ENCODE measurements at regions not wholly inside any gene's neighbourhood (a gene's known extent, or its start where the extent isn't known, plus 50 kb on each side); places are given as distances from the start of the nearest gene placed in this dataset.

- no peak for DNase-seq
- H3K4me1 ChIP-seq (ENCODE audit: insufficient read depth): no peaks in the 10 kb centered on the region
- no peak overlapping the region for H3K4me3 ChIP-seq
- no peak overlapping the region for H2AFZ ChIP-seq
- H3K9me3 ChIP-seq (ENCODE audit: low read depth): no peaks in the 10 kb centered on the region
- H4K20me1 ChIP-seq (ENCODE audit: insufficient read depth): no peaks in the 10 kb centered on the region
- TF ChIP-seq EZH2 (IDR thresholded peaks at IDR 0.05; ENCODE audit: insufficient read depth, poor library complexity, severe bottlenecking): no peak
- H3K9me2 ChIP-seq (ENCODE audit: insufficient read depth): no peaks in the 10 kb centered on the region
- H3K36me3 ChIP-seq (ENCODE audit: low read depth): no peaks in the 10 kb centered on the region
- no peaks in the 10 kb centered on the region for H3K27me3 ChIP-seq (replicated peaks; ENCODE audit: insufficient read depth)
- no peak overlapping the region for H3K27ac ChIP-seq
- H3K4me2 ChIP-seq (ENCODE audit: unreplicated experiment): no peak overlapping the region
- H3K79me2 ChIP-seq (ENCODE audit: insufficient read depth): no peaks in the 10 kb centered on the region
- 15 to 29% methylated on average over 2 of the region's 2 CpGs for WGBS, 2 experiments (ENCODE audit: low coverage in 1 of 2, low lambda C conversion rate in 2 of 2, missing lambda C conversion rate in 2 of 2)
- no peak overlapping the region for H3K9ac ChIP-seq
- H3F3A ChIP-seq (ENCODE audit: insufficient read depth): no peaks in the 10 kb centered on the region
- in situ Hi-C loops (cut with MboI): no loop called here
Measured at GRCh38 chr10:10359263-10359662, 658.4 kb upstream of the CELF2 start.

DNA sequence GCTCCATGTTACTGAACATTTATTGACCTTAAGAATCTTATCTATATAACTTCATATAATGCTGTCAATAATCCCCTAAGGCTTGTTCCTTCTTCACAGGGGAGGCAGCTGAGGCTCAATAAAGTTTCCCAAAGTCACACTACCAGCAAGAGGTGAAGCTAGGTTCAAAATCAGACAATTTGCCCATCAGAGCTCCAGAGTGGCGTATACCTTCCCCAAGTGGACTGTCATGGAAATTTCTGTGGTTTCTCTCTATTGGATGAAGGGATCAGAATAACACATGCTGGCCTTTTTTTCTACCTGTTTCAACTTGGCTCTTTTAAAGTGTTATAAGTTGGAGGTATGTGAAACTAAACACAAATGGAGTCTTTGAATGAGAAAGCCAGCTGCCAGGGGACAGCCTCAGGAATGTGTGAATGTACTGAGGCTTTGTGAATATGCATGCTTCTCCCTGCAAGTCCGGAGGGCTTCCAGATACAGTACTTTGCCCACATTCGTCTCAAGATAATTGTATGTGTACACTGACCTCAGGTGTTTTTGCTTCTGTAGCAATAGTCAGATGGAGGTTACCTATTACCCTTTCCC, 656.3 kb upstream of the CELF2 start:
- no peak overlapping the region for H3K4me3 ChIP-seq
- in situ Hi-C loops (cut with MboI): no loop called here
- DNase-seq: no peak
- no peaks in the 10 kb centered on the region for H3F3A ChIP-seq (ENCODE audit: insufficient read depth)
- H3K27ac ChIP-seq: no peak overlapping the region
- no peak overlapping the region for H2AFZ ChIP-seq
- WGBS, 2 experiments (ENCODE audit: low coverage in 1 of 2, low lambda C conversion rate in 2 of 2, missing lambda C conversion rate in 2 of 2): 13 to 21% methylated on average over 3 of the region's 3 CpGs
- no peaks in the 10 kb centered on the region for H3K4me1 ChIP-seq (ENCODE audit: insufficient read depth)
- TF ChIP-seq EZH2phosphoT487 (IDR thresholded peaks at IDR 0.05; ENCODE audit: insufficient read depth, low read depth) (no peak), EZH2 (IDR thresholded peaks at IDR 0.05; ENCODE audit: insufficient read depth, poor library complexity, severe bottlenecking) (no peak)
- no peak overlapping the region for H3K4me2 ChIP-seq (ENCODE audit: unreplicated experiment)
- H3K9me3 ChIP-seq (ENCODE audit: low read depth): no peaks in the 10 kb centered on the region
- H3K9ac ChIP-seq: no peak overlapping the region
- H3K36me3 ChIP-seq (ENCODE audit: low read depth): no peaks in the 10 kb centered on the region
- no peaks in the 10 kb centered on the region for H3K79me2 ChIP-seq (ENCODE audit: insufficient read depth)
- H4K20me1 ChIP-seq (ENCODE audit: insufficient read depth): no peaks in the 10 kb centered on the region
- no peaks in the 10 kb centered on the region for H3K27me3 ChIP-seq (replicated peaks; ENCODE audit: insufficient read depth)
- H3K9me2 ChIP-seq (ENCODE audit: insufficient read depth): no peaks in the 10 kb centered on the region

DNA sequence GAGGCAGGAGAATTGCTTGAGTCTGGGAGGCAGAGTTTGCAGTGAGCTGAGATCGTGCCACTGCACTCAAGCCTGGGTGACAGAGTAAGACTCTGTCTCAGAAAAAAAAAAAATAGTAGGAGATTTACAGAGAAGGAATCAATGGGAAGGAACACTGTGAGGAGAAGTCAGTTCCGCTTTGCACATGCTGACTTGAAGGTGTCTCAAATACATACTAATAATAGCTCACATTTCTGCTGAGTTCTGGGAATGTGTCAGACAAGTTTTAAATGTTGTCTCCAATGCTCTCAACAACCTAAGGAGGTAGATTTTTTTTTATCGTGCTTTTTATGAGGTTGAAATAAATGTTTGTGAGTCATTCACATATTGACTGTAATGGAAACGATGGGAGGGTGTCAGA, 654.9 kb upstream of the CELF2 start:
- TF ChIP-seq EZH2 (IDR thresholded peaks at IDR 0.05; ENCODE audit: insufficient read depth, poor library complexity, severe bottlenecking) (no peak), EZH2phosphoT487 (IDR thresholded peaks at IDR 0.05; ENCODE audit: insufficient read depth, low read depth) (no peak)
- no peak overlapping the region for H3K4me3 ChIP-seq
- H3K9me3 ChIP-seq (ENCODE audit: low read depth): no peaks in the 10 kb centered on the region
- no peaks in the 10 kb centered on the region for H4K20me1 ChIP-seq (ENCODE audit: insufficient read depth)
- WGBS, 2 experiments (ENCODE audit: low coverage in 1 of 2, low lambda C conversion rate in 2 of 2, missing lambda C conversion rate in 2 of 2): 25 to 39% methylated on average over 4 of the region's 4 CpGs
- in situ Hi-C loops (cut with MboI): no loop called here
- no peaks in the 10 kb centered on the region for H3K27me3 ChIP-seq (replicated peaks; ENCODE audit: insufficient read depth)
- H2AFZ ChIP-seq: no peak overlapping the region
- H3F3A ChIP-seq (ENCODE audit: insufficient read depth): no peaks in the 10 kb centered on the region
- no peaks in the 10 kb centered on the region for H3K79me2 ChIP-seq (ENCODE audit: insufficient read depth)
- H3K4me2 ChIP-seq (ENCODE audit: unreplicated experiment): no peak overlapping the region
- no peaks in the 10 kb centered on the region for H3K36me3 ChIP-seq (ENCODE audit: low read depth)
- H3K27ac ChIP-seq: no peak overlapping the region
- no peak overlapping the region for H3K9ac ChIP-seq
- DNase-seq: no peak
- H3K9me2 ChIP-seq (ENCODE audit: insufficient read depth): no peaks in the 10 kb centered on the region
- no peaks in the 10 kb centered on the region for H3K4me1 ChIP-seq (ENCODE audit: insufficient read depth)

DNA sequence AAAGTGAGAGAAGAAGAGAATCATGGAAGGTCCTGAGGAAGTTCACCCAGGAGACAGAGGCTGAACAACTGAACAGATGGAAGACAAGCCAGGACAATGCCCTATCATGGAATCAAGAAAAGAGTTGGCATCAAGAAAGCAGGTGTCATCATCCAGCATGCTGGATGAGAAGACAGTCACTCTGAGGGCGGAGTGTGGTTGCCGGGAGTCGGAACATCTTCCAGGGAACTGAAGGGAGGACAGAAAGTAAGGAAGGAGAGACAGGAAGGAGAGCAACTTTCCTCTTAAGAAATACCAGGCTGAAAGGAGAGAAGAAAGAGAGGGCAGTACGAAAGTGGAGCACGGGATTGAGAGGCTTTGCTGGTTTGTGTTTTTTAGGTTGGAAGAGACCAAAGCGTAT, 654.5 kb upstream of the CELF2 start:
- no peaks in the 10 kb centered on the region for H3K9me2 ChIP-seq (ENCODE audit: insufficient read depth)
- no peaks in the 10 kb centered on the region for H3K9me3 ChIP-seq (ENCODE audit: low read depth)
- no peaks in the 10 kb centered on the region for H3F3A ChIP-seq (ENCODE audit: insufficient read depth)
- H2AFZ ChIP-seq: no peak overlapping the region
- TF ChIP-seq EZH2phosphoT487 (IDR thresholded peaks at IDR 0.05; ENCODE audit: insufficient read depth, low read depth) (no peak), EZH2 (IDR thresholded peaks at IDR 0.05; ENCODE audit: insufficient read depth, poor library complexity, severe bottlenecking) (no peak)
- H3K4me1 ChIP-seq (ENCODE audit: insufficient read depth): no peaks in the 10 kb centered on the region
- no peak overlapping the region for H3K4me3 ChIP-seq
- no peaks in the 10 kb centered on the region for H3K27me3 ChIP-seq (replicated peaks; ENCODE audit: insufficient read depth)
- WGBS, 2 experiments (ENCODE audit: low coverage in 1 of 2, low lambda C conversion rate in 2 of 2, missing lambda C conversion rate in 2 of 2): 75 to 76% methylated on average over 6 of the region's 6 CpGs
- H3K4me2 ChIP-seq (ENCODE audit: unreplicated experiment): no peak overlapping the region
- H3K27ac ChIP-seq: no peak overlapping the region
- H3K9ac ChIP-seq: no peak overlapping the region
- DNase-seq: no peak
- in situ Hi-C loops (cut with MboI): no loop called here
- H3K36me3 ChIP-seq (ENCODE audit: low read depth): no peaks in the 10 kb centered on the region
- no peaks in the 10 kb centered on the region for H3K79me2 ChIP-seq (ENCODE audit: insufficient read depth)
- no peaks in the 10 kb centered on the region for H4K20me1 ChIP-seq (ENCODE audit: insufficient read depth)

DNA sequence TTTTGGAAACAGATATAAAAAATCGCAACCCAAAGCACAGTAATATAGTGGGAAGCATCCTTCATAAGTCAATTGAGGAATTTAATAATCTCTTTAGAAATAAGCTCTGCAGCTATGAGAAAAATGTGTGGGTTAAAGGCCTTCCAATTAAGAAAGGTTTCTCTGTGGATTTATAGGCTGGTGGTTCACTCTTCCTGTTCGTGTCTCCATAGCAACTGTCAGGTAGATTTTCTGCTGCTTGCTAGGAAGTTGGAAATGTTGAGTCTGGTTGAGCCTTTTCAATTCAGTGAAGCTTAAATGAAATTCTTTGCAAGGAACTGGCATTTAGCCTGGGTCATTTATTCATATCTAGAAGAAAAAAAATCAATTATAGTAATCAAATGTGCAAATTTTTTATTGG, 652.8 kb upstream of the CELF2 start:
- Histone ChIP-seq H2AFZ (no peak overlapping the region), H3K9me2 (ENCODE audit: insufficient read depth) (no peaks in the 10 kb centered on the region), H3K27ac (no peak overlapping the region), H3K9me3 (ENCODE audit: low read depth) (no peaks in the 10 kb centered on the region), H3K36me3 (ENCODE audit: low read depth) (no peaks in the 10 kb centered on the region), H3K27me3 (replicated peaks; ENCODE audit: insufficient read depth) (no peaks in the 10 kb centered on the region), H3F3A (ENCODE audit: insufficient read depth) (no peaks in the 10 kb centered on the region), H3K79me2 (ENCODE audit: insufficient read depth) (no peaks in the 10 kb centered on the region), H3K4me3 (no peak overlapping the region), H3K9ac (no peak overlapping the region), H4K20me1 (ENCODE audit: insufficient read depth) (no peaks in the 10 kb centered on the region), H3K4me2 (ENCODE audit: unreplicated experiment) (no peak overlapping the region), H3K4me1 (ENCODE audit: insufficient read depth) (no peaks in the 10 kb centered on the region)
- WGBS, 2 experiments (ENCODE audit: low coverage in 1 of 2, low lambda C conversion rate in 2 of 2, missing lambda C conversion rate in 2 of 2): 44 to 70% methylated on average over 2 of the region's 2 CpGs
- no peak for DNase-seq
- in situ Hi-C loops (cut with MboI): no loop called here
- TF ChIP-seq EZH2 (IDR thresholded peaks at IDR 0.05; ENCODE audit: insufficient read depth, poor library complexity, severe bottlenecking) (no peak), EZH2phosphoT487 (IDR thresholded peaks at IDR 0.05; ENCODE audit: insufficient read depth, low read depth) (no peak)
